GM19395 (cell line): ENCODE measurements at regions not wholly inside any gene's neighbourhood (a gene's known extent, or its start where the extent isn't known, plus 50 kb on each side); places are given as distances from the start of the nearest gene placed in this dataset.
"Not testable (repeated sequence)": the region's sequence is repeated elsewhere in the genome, so short reads cannot be mapped to it uniquely, and the experiment has no call there.

Experiments
- ATAC-seq: cut with Tn5 transposase; IDR thresholded peaks from one replicate; pipeline ENCODE4 v1.9.1; 2021; ENCODE audit warnings: mild to moderate bottlenecking, moderate library complexity; ENCODE audit not compliant: unreplicated experiment

DNA sequence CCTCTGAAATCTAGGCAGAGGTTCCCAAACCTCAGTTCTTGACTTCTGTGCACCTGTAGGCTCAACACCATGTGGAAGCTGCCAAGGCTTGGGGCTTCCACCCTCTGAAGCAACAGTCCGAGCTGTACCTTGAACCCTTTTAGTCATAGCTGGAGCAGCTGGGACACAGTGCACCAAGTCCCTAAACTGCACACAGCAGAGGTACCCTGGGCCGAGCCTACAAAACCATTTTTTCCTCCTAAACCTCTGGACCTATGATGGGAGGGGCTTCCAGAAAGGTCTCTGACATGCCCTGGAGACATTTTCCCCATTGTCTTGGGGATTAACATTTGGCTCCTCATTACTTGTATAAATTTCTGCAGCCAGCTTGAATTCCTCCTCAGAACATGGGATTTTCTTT is 168.8 kb downstream of the TLE3 start:
- ATAC-seq = not testable (repeated sequence)

DNA sequence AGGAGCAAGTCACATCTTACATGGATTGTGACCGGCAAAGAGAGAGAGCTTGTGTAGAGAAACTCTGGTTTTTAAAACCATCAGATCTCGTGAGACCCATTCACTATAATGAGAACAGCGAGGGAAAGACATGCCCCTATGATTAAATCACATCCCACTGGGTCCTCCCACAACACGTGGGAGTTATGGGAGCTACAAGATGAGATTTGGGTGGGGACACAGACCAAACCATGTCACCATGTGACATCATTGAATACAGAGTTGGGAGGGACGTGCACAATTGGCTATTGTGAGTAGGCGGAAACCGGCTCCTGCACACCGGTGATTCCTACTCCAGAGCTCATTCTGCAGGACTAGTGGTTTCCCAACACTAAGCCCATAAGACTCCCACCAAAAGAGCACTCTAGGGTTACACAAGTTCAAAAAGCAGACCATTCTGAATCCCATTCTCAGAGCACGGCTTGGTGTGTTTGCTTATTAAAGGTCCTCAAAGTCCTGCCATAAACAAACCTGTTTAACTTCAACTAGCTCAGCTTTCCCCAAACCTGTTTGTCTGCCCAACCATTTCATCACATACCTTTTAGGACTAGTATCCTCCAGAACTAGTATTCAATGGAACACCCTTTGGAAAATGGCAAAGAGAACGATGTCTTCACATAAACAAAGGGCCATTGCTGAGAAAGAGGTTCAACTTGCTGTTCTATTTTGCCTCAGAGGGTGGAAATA is 167.6 kb downstream of the TLE3 start:
- no peak for ATAC-seq

DNA sequence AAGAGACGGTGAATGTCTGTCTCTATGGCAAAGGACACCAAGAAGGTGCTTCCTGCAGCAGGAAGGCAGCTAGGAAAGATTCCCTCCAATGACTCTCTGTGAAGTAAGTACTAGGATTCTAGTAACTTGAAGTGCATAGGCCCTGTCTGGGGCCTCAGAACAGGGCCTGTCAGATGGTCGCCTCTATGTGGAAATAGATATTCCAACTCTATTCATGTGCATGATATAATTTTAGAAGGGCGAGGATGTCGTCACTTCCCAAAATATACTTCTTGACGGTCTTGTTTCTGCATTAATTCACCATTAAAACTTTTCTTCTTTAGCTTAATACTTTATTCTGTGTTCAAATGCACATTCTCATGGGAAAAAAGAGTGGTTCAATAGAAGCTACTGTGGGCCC is 167.0 kb downstream of the TLE3 start:
- no peak for ATAC-seq

DNA sequence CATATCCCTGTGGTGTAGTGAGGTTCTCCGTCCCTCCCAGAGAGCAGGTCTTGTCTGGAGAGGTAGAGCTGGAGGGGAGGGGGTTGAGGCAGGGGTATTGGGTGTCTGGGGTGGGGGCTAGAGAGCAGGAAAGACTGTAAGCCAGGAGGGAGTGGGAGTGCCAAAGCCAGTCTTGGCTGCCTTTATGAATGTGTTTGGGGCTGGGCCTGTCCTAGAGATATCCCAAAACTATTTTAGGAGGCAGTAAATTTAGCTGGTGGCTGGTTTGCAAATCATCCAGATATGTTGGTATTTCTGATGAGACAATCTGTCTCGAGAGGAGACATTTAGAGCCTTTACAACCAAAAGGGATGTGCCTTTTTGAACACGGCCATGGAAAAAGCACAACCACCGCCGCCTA is 166.6 kb downstream of the TLE3 start:
- no peak for ATAC-seq

DNA sequence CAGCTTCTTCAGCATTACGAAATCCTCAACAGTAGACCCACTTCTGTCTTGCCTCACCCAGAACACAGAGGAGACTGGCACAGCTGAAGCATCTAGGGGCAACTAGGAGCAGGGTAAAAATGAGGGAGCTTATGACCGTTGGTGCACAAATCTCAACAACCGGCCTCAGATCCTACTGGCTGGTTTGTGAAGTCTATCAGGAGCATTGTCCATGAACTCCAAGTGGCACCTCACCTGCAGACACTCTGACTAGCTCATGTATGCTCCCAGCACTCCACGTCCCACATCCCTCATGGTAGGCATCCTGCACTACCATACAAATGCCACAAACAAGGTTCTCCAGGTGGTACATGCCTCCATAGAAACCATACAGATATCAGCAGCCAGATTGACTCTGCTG is 163.1 kb downstream of the TLE3 start:
- no peak for ATAC-seq

DNA sequence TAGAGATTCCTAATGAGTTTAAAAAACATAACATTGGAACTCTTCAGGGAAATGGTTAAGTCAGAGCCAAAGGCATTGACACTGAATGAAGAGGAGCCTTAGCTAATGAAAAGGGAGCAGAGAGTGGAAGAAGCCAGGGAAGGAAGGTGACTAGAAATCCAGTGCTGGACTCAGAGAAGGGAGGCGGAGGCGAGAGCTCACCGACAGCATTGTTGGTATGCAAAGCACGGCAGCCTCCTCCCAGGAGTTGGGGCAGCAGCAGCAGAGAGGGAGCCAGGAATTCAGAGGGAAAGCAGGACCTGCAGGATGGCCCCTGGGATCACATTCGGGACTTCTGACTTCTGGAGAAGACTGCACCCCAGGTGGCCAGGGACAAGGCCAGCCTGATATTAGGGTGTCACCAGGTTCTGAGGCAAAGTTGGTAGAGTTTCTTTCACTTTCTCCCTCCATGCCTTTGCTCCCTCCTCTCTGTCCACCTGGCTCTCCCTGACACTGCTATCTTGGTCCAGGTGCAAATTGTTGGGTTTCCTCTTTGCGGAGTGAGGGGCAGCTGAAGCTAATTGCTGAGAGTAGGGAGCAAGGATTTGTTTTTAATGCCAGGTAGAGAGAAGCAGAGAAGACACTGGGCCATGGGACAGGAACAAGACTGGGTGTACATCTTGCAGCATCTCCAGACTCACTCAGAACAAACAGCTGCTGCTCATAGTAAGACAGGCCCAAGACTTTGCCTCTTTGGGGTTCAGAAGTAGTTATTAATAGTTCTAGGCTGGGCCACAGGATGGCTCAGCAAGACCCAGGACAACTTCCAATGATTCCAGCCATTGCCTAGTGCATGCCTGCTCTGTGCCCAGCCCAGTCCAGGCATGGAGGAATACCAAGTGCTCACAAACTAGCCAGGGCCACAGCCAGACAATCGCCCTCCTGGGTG is 157.9 kb downstream of the TLE3 start:
- no peak for ATAC-seq

DNA sequence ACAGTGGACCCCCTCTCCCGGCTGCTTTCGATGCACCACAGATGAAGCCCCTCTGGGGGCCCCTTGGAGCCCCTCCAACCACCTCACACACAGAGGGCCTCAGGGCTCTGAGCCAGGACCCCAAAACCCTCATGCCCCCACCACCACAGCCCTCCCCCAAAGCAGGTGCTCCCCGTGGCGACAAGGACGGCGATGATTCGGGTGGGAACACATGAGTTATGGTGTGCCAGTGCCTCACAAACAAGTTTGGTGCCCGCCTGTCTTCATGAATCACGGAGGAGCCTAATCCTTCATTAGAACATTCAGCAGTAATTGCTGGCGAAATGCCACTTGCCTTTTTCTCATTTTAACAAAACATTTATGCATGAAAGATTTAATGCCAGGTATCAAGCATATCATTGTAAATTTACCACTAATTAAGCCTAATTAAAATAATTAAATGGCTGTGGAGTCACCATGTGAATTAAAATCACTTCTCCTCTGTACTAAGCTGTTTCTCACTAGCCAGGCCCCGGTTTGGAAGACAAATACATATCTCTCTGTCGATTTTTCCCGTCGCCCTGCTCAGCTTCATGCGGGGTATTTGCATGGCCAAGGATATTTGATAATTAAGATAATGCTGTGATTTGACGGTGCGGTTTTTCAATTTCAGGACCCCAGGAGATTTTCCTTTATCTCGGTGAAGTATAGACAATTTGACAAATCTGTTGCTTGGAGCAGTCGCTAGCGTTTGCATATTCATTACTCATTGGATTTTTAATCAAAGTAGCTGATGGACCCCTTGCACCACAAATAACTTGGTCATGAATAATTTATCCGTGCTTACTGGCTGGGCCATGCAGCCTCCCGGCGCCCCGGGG is 157.0 kb downstream of the TLE3 start:
- no peak for ATAC-seq

DNA sequence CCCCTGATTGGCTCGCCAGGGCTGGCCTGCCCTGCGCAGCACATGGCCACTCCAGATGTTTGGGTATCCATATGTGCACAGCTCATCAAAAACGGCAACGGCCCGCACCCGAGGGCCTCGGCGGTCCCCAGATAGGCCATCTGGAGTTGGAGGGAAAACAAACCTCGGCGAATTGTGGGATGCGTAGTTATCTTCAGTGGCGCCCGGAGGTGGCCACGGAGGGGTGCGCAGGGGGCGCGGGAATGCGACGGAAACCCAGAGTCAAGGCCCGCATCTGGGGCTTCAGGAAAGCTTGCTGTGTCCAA is 156.5 kb downstream of the TLE3 start:
- no peak for ATAC-seq

DNA sequence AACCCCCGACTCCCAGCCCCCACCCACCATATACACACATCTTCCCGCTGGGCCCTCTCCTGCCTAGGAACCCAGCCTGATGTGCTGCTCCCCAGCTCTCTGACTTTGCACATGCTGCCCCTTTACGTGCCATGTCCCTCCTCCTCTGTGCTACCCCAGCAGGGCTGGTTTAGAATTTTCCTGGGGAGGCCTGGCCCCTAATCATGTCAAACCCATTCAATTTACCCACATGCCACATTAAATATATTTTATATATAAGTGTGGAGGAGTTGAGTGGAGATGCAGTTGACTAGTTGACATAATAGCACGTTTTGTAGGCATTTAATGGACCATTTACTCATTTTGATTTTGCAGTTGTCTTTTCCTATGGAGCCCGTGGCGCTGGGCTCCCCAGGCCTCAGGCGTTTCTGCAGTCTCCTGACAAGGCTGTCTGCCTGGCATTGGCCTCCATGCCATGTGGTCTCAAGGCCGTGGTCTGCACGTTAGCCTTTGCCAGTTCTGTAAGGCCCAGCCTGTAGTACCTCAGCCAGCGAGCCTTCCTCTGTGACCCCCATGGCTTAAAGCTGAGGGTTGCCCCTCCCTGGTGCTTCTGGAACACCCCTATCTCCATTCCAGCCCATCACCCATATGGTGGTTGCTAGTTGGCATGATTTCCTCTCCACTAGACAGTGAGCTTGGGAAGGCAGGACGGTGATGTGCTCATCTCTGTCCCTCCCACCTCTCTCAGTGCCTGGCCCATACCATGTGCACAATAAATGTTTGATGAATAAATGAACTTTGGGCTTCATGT is 155.8 kb downstream of the TLE3 start:
- ATAC-seq = no peak

DNA sequence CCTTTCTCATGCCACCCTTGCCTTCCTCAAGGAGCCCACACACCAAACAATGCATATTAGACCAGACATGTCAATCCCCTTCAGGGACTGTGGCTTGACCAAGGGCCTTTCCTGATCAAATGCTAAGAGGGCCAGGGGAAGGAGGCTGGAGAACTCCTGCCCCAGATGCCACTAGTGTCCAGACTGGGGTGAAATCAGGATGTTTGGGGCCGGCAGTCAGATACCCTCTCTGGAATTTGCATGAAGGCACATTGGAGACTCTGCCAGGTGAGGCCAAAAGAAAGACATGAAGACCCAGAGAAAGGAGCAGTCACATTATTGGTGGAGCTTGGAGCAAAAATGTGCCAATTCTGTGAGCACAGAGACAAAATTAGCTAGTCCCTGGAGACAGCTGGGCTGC is 154.1 kb downstream of the TLE3 start:
- no peak for ATAC-seq

DNA sequence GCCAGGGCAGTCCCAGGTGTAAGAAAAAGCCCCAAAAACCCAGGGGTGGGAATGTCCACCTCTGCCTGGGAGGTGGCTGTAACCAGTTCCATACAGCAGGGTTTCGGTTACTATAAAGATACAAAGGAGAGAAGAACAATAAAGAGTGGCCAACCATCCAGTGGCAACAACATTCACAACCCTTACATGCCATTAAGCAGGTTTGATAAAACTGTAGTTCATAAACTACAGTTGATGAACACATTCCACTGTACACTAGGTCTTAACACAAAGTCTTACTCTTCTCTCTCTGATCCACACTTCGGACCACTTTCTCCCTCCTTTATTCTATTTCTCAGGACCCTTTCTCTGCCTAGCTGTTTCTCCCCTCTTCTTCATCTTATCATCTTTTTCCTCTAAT is 152.0 kb downstream of the TLE3 start:
- no peak for ATAC-seq

DNA sequence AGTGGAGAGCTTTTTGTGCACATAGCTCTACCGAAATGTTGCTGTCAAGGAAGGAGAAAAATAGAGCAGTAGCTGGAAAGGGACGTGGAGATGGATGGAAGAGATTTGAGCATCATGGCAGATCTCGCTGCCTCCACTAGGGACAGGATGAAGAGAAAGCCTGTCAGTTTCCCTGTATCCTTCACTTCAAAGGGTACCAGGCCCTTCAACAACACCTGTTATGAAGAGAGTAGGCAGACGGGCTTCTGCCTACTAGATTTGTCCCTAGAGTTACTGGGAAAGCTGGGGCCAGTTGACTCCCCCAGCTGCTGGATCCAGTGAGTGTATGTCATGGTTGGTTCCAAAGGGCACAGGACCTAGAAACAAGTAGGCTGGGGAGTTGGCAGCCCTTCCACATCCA is 150.8 kb downstream of the TLE3 start:
- no peak for ATAC-seq

DNA sequence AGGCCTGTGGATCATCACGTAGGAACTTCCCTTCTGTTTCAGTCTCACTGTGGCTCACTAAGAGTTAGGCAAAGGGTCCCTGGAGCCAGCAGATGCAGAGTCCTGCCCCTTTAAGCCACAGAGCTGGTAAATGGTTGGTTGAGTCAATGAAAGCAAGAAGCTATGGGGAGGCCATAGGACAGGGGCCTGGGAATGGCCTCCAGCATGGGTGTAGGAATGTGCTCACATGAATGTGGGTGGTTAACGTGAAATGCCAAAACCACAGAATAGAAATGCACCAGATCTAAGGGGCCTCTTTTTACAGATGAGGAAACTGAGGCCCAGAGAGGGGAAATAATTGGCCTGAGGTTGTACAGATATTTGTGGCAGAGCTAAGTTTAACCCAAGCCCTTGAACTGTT is 150.3 kb downstream of the TLE3 start:
- ATAC-seq = no peak

DNA sequence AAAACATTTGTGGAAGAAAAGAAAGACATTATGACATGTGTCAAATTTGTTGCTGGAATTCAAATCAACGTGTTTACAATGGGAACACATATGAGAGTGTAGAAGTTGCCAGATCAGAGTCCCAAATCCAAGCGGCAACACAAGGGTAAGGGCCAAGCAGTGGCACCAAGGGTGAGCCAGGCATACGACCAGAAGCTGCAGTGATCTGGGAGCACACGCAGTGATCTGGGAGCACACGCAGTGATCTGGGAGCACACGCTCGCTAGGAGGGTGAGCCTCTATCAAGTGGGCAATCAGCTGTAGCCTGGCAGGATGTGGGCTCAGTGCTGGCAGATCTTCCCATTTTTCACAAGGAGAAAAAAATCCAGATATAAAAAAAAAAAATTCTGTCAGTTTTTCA is 148.2 kb downstream of the TLE3 start:
- ATAC-seq = no peak

DNA sequence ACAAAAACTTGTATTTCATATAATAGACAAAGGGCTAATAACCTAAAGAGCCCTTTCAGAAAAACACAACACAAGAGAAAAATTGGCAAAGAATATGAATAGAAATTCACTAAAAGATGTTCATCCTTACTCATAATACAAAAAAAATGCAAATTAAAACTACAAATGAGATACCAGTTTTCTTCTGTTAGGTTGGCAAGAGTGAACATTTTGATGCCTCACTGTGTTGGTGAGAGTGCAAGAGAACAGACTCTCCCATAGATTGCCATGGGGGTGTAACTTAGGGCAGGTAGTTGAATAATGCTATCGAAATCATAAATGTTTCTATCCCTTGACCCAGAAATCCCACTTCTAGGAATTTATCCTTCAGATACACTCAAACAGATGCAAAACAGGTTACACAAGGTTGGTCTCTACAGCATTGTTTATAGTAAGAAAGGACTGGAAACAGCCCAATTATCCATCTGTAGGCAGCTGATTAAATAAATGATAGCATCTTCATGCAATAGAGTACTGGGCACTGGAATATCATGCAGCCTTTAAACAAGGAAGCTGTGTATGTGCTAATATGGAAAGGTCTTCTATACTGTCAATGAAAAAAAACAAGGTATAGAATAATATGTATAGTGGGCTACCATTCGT is 146.3 kb downstream of the TLE3 start:
- no peak for ATAC-seq

DNA sequence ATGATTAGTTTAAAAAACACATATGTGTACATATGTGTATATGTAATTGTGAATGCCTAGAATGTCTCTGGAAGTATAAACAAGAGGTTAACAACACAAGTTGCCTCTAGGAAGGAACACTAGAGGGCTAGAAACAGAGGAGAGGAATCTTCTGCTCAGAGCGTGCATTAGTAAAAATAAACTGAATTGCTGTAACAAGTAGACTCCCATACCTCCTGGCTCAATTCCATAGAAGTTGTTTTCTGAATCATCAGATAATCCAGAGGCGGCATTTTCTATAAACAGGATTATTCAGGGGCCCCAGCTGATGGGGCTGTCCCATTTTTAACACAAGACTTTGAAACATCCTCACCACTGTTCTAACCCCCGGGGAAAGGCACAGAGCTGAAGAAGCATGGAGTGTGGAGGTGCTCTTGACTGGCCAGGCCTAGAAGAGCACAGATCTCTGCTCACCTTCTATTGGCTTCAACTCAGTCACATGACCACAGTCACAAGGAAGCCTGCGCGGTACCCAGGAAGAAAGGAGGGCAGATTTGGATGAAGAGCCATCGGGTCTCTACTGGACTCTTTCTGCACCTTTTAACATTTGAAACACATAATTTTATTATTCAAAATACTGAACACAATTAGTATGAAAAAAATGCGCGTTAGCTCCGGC is 145.7 kb downstream of the TLE3 start:
- no peak for ATAC-seq

DNA sequence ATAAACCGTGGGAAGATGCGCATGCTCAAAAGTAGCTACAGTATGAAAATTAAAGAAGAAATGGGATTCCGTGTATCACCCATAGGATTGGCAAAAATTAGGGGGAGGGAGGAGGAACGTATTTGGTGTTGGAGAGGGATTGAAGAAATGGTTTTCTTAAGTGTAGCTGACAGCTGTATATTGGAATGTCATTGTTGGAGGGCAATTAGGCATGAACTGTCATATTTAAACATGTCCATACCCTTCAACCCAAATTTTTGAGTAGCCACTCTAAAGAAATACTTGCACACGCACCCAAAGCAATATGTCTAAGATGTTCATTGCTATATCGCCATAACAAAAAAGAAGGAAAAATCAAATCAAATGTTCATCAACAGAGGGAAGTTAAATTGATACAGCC is 144.7 kb downstream of the TLE3 start:
- ATAC-seq = no peak

DNA sequence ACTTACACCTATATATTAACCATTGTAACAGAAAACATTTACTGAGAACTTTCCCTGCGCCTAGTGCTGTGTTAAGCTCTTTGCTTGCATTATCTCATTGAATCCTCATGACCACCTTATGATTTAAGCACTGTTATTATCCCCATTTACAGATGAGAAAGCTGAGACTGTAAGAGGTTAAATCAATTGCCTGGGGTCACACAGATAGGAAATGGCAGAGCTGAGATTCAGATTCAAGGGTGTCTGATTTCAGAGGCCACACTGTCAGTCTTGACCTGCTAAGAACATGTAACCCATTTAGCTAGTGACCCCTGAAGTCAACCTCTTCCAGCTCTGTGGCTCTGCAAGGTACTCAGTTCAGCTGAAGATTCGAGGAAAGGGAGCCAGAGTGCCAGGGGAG is 143.9 kb downstream of the TLE3 start:
- no peak for ATAC-seq

DNA sequence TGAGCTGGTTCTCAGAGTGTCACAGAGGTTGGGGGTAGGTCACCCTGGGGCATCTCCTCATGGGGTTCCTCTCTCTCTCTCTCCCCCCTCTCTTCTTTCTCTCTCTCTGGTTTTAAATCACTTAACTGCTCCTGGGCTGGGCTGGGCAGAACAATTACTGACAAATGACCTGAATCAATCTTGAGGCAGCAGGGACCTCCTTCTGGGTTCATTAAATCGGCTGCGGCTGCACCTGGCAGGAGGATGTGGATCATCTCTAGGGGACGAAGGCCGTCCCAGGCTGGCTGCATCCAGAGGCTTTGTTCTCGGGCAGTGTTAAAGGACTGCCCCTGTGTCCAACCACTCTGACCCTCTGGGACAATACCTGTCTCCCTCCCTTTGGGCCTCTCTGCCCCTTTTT is 143.1 kb downstream of the TLE3 start:
- ATAC-seq = no peak
